T1000 (cell line): ENCODE measurements at regions not wholly inside any gene's neighbourhood (a gene's known extent, or its start where the extent isn't known, plus 50 kb on each side); places are given as distances from the start of the nearest gene placed in this dataset.
"Not testable (repeated sequence)": the region's sequence is repeated elsewhere in the genome, so short reads cannot be mapped to it uniquely, and the experiment has no call there.

Experiments used
- DNase-seq: peaks from one replicate; lab custom pipeline; 2025; ENCODE audit warnings: mixed read lengths; lab: John Stamatoyannopoulos, UW

GRCh38 chr7:24135003-24135817 lies 148.8 kb upstream of the NPY start:
- DNase-seq = no peak

GRCh38 chr7:24137338-24137737 lies 146.7 kb upstream of the NPY start:
- no peak for DNase-seq

- no peak for DNase-seq
Observed at GRCh38 chr7:24138343-24138742, 145.6 kb upstream of the NPY start.

GRCh38 chr7:24140001-24140400 lies 144.0 kb upstream of the NPY start:
- no peak for DNase-seq

- DNase-seq = peak; percentile 21
Observed at GRCh38 chr7:24141874-24142509, 142.0 kb upstream of the NPY start.

GRCh38 chr7:24143547-24143946 lies 140.4 kb upstream of the NPY start:
- DNase-seq = no peak

GRCh38 chr7:24151944-24152343 lies 132.0 kb upstream of the NPY start:
- DNase-seq = no peak

- DNase-seq = no peak
Observed at GRCh38 chr7:24152356-24152755, 131.6 kb upstream of the NPY start.

GRCh38 chr7:24152877-24153472 lies 131.0 kb upstream of the NPY start:
- DNase-seq = no peak

GRCh38 chr7:24157666-24158065 lies 126.3 kb upstream of the NPY start:
- no peak for DNase-seq

GRCh38 chr7:24158975-24159374 lies 125.0 kb upstream of the NPY start:
- no peak for DNase-seq

- DNase-seq = no peak
Observed at GRCh38 chr7:24164401-24164800, 119.6 kb upstream of the NPY start.

GRCh38 chr7:24169077-24169624 lies 114.8 kb upstream of the NPY start:
- DNase-seq = no peak

GRCh38 chr7:24171951-24172350 lies 112.0 kb upstream of the NPY start:
- DNase-seq = not testable (repeated sequence)

- DNase-seq = no peak
Observed at GRCh38 chr7:24172856-24173255, 111.1 kb upstream of the NPY start.

GRCh38 chr7:24175603-24176002 lies 108.4 kb upstream of the NPY start:
- no peak for DNase-seq

GRCh38 chr7:24178811-24179570 lies 105.0 kb upstream of the NPY start:
- DNase-seq = no peak

GRCh38 chr7:24191362-24191761 lies 92.6 kb upstream of the NPY start:
- no peak for DNase-seq

GRCh38 chr7:24192053-24192452 lies 91.9 kb upstream of the NPY start:
- DNase-seq = peak; percentile 9

- DNase-seq = no peak
Observed at GRCh38 chr7:24192691-24193090, 91.3 kb upstream of the NPY start.

GRCh38 chr7:24197852-24198251 lies 86.1 kb upstream of the NPY start:
- DNase-seq = no peak

GRCh38 chr7:24199978-24200377 lies 84.0 kb upstream of the NPY start:
- DNase-seq = no peak
